HG03060 (cell line): ENCODE measurements at regions not wholly inside any gene's neighbourhood (a gene's known extent, or its start where the extent isn't known, plus 50 kb on each side); places are given as distances from the start of the nearest gene placed in this dataset.
"Not testable (repeated sequence)": the region's sequence is repeated elsewhere in the genome, so short reads cannot be mapped to it uniquely, and the experiment has no call there.

Experiments used
- ATAC-seq: cut with Tn5 transposase; IDR thresholded peaks from one replicate; pipeline ENCODE4 v1.9.1; 2021; ENCODE audit warnings: low read depth, moderate number of reproducible peaks; ENCODE audit not compliant: unreplicated experiment

DNA sequence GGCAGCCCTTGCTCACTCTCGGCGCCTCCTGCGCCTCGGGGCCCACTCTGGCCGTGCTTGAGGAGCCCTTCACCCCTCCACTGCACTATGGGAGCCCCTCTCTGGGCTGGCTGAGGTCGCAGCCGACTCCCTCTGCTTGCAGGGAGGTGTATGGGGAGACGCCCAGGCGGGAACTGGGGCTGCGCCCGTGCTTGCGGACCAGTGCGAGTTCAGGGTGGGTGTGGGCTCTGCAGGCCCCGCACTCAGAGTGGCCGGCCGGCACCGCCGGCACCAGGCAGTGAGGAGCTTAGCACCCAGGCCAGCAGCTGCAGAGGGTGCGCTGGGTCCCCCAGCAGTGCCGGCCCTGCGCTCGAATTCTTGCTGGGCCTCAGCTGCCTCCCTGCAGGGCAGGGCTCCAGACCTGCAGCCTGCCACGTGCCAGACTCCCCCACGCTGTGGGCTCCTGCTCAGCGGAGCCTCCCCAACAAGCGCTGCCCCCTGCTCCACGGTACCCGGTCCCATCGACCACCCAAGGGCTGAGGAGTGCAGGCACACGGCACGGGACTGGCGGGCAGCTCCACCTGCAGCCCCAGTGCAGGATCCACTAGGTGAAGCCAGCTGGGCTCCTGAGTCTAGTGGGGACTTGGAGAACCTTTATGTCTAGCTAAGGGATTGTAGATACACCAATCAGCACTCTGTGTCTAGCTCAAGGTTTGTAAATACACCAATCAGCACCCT lies 54.0 kb upstream of the WWC2 start:
- ATAC-seq: not testable (repeated sequence)

- ATAC-seq: no peak
Observed at GRCh38 chr4:183038436-183038835, 60.6 kb upstream of the WWC2 start.

- ATAC-seq: no peak
Observed at GRCh38 chr4:183035726-183036415, 63.2 kb upstream of the WWC2 start.

DNA sequence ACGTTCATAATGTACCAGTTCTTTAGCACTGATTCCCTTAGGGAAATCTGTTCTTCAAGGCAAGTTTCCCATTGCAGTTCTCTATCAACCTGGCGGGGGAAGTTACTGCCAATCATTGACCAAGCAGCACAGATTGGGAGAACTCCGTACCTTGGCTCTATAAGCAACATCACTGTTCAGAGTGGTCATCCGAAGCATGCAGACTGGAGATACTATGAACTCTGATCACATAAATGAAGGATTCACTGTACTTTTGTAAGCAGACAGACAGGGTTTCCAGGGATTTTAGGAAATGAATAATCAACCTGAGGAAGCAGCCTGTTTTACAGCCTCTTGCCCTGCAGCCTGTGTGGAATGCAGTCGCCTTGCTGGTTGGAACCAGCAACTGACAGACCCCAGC lies 63.8 kb upstream of the WWC2 start:
- ATAC-seq: no peak

- no peak for ATAC-seq
Observed at GRCh38 chr4:183030823-183031222, 68.2 kb upstream of the WWC2 start.

DNA sequence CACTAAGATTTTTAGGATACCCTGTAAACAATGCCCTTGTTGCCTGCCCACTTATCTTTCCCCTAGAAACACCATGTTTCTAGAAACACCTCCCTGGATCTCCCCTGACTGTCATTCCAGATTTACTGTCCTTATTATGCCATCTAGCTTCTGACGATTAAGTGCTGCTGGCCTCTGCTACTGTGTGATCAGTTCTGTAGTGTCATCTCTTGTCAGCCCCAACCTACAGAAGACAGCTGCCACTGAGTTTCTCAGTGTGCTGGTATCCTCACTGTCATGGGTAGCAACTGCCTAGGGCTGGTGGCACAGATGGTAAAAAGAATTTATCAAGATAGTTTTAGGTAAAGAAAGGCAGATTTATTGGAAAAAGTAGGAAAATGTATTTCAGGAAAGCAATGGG lies 68.7 kb upstream of the WWC2 start:
- ATAC-seq: no peak

- ATAC-seq: no peak
Observed at GRCh38 chr4:183029365-183029764, 69.7 kb upstream of the WWC2 start.

GRCh38 chr4:183026701-183027100 lies 72.4 kb upstream of the WWC2 start:
- no peak for ATAC-seq

GRCh38 chr4:183022617-183023016 lies 76.4 kb upstream of the WWC2 start:
- ATAC-seq: no peak

GRCh38 chr4:183017962-183018361 lies 81.1 kb upstream of the WWC2 start:
- ATAC-seq: no peak

DNA sequence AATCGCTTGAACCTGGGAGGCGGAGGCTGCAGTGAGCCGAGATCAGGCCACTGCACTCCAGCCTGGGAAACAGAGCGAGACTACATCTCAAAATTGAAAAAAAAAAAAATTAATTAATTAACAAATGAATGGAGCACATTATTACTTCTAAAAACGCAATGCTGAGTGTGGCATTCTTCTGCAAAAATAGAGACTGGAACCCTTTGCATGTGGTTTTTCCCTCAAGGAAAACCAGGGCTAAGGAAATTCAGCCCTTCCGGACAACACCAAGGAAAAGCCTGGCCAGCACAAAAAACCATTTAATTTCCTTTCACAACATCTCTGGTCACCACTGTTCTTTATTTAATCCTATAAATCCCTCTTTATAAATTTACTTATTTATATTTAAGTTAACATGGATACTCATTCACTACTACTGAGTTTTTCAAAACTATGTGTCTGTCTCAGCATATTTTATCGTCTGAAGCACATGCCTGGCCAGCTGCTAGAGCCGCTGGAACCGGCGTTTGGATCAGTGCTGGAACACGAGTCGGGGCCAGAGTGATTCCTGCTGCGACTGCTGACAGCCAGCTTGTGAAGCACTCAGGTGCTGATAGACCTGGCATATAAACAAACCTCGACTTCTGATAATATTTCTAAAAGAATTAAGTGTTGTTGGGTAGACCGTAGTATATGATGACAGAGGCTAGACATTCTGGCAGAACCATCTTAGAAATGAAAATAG lies 84.5 kb upstream of the WWC2 start:
- no peak for ATAC-seq

GRCh38 chr4:183013730-183014002 lies 85.4 kb upstream of the WWC2 start:
- no peak for ATAC-seq

DNA sequence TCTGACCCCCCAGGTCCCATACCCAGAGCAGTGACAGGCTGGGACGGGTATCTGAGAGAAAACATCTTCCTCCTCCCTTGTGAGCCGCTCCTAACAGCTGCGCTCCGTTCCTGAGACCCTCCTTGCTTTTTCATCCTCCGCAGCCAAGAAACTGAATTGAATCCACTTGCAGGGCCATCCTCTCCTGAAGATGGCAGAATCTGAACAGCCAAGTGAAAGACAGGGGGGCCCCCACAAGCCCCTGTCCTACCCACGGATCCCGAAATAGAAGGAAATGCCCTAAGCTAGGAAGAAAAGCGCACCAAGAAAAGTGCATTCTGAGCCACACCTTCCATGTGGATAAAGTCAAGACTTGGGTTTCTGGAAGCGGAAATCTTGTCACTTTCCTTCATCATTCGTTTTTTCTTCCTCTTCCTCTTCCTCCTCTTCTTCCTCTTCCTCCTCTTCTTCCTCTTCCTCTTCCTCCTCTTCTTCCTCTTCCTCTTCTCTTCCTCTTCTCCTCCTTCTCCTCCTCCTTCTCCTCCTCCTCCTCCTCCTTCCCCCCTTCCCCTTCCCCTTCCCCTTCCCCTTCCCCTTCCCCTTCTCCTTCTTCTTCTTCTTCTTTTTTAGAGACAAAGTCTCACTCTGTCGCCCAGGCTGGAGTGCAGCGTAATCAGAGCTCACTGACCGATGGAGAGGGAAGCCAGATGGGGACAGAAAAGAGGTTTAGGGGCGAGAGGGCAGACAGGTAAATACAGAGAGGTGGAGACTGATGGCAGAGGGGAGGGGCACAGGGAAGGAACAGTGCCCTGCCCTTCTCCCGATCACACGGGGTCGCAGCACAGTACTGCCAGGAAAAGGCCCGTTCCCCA lies 86.0 kb upstream of the WWC2 start:
- ATAC-seq: no peak

DNA sequence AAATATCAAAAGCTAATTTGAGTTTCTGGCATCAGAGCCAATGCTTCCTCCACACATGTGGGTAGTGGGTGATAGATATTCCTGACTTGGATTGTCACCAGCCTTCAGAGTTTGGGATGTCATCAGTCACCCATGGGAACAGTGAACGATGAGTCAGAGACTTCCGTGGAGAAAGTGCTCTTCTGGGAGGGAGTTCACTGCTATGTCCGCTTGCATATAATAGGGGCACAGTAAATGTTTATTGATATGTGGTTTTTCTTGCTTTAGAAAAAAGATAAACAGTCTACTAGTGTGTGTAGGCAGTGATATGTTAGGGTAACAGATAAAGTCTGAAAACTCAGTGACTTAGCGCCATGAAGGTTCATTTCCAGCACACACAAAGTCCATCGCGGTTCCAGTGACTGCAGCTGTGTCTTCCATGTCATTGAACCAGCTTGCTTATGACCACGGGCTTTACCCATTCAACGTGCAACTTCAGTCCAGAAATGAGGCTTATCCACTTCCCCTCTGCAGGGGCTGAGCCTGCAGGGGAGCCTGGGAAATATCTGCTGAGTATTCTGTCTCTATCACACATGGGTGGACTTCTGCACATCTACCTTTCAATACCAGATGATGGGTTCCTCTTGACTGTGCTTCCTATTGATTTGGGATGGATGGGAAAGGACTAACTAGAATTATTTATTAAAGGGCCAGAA lies 87.7 kb upstream of the WWC2 start:
- no peak for ATAC-seq

GRCh38 chr4:183008492-183008891 lies 90.6 kb upstream of the WWC2 start:
- no peak for ATAC-seq

DNA sequence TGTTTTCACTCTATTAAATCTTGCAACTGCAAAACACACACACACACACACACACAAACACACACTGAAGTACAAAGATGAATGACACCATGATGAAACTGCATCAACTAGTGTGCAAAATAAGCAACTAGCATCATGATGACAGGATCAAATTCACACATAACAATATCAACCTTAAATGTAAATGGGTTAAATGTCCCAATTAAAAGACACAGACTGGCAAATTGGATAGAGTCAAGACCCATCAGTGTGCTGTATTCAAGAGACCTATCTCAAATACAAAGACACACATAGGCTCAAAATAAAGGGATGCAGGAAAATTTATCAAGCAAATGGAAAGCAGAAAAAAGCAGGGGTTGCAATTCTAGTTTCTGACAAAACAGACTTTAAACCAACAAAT lies 87.2 kb upstream of the DCTD start:
- ATAC-seq: not testable (repeated sequence)

DNA sequence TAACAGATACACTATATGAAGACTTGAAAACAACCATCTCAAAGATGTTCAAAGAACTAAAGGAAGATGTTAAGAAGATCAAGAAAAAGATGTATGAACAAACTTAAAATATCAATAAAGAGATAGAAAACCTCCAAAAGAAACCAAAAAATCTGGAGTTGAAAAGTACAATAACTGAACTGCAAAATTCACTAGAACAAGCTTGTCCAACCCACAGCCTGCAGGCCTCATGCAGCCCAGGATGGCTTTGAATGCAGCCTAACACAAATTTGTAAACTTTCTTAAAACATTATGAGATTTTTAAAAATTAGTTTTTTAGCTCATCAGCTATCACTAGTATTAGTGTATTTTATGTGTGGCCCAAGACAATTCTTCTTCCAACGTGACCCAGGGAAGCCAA lies 77.0 kb upstream of the DCTD start:
- ATAC-seq: no peak

GRCh38 chr4:182978152-182978827 lies 61.1 kb upstream of the DCTD start:
- peak; percentile 60 for ATAC-seq

GRCh38 chr4:182975806-182976205 lies 58.6 kb upstream of the DCTD start:
- peak; percentile 54 for ATAC-seq

- no peak for ATAC-seq
Observed at GRCh38 chr4:182973941-182974340, 56.8 kb upstream of the DCTD start.
